Skeletal muscle tissue (tissue), 3 donors: ENCODE measurements at regions not wholly inside any gene's neighbourhood (a gene's known extent, or its start where the extent isn't known, plus 50 kb on each side); places are given as distances from the start of the nearest gene placed in this dataset.
A peak's percentile ranks its signal among the peaks of the same experiment; 100 is the strongest.

ENCODE experiments used
- H3K27ac ChIP-seq: one replicate; pipeline ENCODE4 v1.7.0; 2013; ENCODE audit warnings: mild to moderate bottlenecking, low read depth, low read length, inconsistent platforms
- H3K27me3 ChIP-seq, 3 donors: one replicate each; pipeline ENCODE4 v1.7.0; 2013; ENCODE audit warnings: low read length in 3 of 3; ENCODE audit not compliant: control insufficient read depth in 3 of 3, insufficient read depth in 3 of 3
- H3K36me3 ChIP-seq, 3 donors: one replicate each; pipeline ENCODE4 v1.7.0; 2013; ENCODE audit warnings: low read length in 3 of 3; ENCODE audit not compliant: control insufficient read depth in 3 of 3, insufficient read depth in 3 of 3
- H3K4me1 ChIP-seq, 3 donors: one replicate each; pipeline ENCODE4 v1.7.0; 2013; ENCODE audit warnings: low read length in 3 of 3, mild to moderate bottlenecking in 3 of 3; ENCODE audit not compliant: control insufficient read depth in 3 of 3, insufficient read depth in 3 of 3
- H3K4me3 ChIP-seq, 3 donors: one replicate each; pipeline ENCODE4 v1.7.0; 2013; ENCODE audit warnings: low read length in 3 of 3
- H3K9ac ChIP-seq, 3 donors: one replicate each; pipeline ENCODE4 v1.7.0; 2013; ENCODE audit warnings: low read length in 3 of 3, mild to moderate bottlenecking in 3 of 3, moderate library complexity in 2 of 3, low read depth in 1 of 3
- H3K9me3 ChIP-seq, 3 donors: one replicate each; pipeline ENCODE4 v1.7.0; 2013; ENCODE audit warnings: low read length in 3 of 3; ENCODE audit not compliant: control insufficient read depth in 3 of 3
- donor health status: Osteomylitis.

DNA sequence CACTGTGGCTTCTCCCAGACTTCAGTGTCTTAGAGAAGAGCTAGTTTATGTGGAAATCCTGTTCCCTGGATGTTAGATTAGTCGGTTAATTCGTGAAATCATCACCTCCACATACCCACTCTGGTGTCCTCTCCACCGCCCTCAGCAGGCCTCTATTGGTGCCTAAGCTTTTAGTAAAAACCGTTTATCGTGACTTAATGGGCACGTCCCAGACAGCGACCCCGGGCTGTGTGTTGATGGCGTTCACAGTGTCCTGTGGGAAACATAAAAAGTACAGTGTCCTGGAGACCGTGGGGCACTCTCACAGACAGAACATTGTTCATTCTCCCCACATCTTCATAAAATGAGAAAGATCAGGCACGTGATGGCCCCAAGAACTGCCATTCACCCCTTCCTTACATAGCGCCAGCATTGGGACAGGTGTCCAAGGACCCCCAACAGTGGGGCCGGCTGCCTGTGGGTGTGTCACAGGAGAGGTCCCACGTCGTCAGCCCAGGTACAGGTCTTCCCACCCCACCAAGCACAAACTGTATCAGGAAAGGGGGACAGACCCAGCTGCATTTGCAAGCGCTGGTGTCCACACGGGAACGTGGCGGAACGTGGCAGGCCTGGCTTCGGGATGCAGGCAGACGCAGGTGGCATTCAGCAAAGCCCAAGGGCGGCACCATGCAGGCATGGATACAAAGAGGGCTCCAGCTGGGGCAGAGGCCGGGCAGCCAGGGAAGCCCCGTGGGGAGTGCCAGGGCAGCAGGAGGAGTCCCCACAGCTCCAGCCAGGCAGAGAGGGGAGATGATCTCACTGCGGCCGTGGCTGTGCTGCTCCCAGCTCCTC, 237.7 kb downstream of the DLL1 start:
- Histone ChIP-seq H3K4me1 (peaks cover 16 to 32% (median 23%) of the 10 kb centered on the region in 3 donors), H3K27me3 (peaks cover 7 to 27% (median 21%) of the 10 kb centered on the region in 3 donors), H3K9me3 (no peaks in the 10 kb centered on the region), H3K4me3 (no peak overlapping the region), H3K9ac (no peak overlapping the region), H3K27ac (no peak overlapping the region), H3K36me3 (no peaks in the 10 kb centered on the region)

DNA sequence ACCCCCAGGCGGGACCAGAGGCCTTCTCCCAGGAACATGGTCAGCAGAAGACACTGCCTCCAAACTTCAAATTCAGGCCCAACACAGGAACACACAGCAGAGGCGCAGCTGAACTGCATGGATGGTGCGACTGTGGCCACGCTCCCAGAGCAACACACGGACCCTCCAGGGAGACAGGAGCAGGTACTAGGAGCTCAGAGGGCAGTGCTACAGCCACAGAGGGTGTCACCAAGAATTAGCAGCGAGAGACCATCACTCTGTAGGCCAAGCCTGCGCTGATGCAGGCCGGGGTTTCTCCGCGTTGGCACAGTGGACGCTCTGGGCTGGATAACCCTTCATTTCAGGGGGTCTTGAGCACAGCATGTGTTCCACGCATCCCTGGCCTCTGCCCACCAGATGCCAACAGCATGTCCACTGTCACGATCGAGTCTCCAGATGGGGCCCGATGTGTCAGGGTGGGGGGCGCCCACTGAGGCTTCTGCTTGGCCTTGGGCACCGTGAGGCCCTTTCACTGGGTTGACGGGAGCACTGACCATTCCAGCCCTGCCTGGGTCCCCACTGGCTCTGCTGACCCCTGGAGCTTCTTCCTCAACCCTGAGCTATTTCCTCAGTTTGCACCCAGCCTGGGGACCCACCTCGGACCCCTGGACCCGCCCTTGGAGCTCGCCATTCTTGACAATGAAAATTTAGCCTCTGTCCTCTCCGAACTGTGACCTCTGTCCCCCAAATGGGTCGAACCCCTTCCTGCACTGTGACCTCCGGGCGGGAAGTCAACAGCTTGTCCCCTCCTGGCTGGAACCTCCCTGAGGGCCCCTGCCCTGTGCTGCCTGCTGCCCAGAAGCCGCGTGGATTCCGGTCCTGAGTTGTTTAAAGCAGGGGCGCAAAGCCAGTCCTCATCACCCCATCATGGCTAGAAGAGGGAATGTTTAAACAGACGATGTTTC, 239.4 kb downstream of the DLL1 start:
- H3K9me3 ChIP-seq = no peaks in the 10 kb centered on the region
- peaks cover 5 to 22% (median 21%) of the 10 kb centered on the region in 3 donors for H3K27me3 ChIP-seq
- no peak overlapping the region for H3K27ac ChIP-seq
- H3K9ac ChIP-seq = no peak overlapping the region
- no peak overlapping the region for H3K4me3 ChIP-seq
- no peaks in the 10 kb centered on the region for H3K36me3 ChIP-seq
- H3K4me1 ChIP-seq = peaks cover 16 to 32% (median 23%) of the 10 kb centered on the region in 3 donors

- peaks cover 20 to 41% (median 25%) of the 10 kb centered on the region in 3 donors for H3K4me1 ChIP-seq
- peak overlapping the region in 2 of 3 donors; percentile 10 to 60 for H3K9ac ChIP-seq
- no peak overlapping the region for H3K4me3 ChIP-seq
- no peaks in the 10 kb centered on the region for H3K36me3 ChIP-seq
- peaks cover 5 to 19% (median 15%) of the 10 kb centered on the region in 3 donors for H3K27me3 ChIP-seq
- no peaks in the 10 kb centered on the region for H3K9me3 ChIP-seq
- no peak overlapping the region for H3K27ac ChIP-seq
Measured at GRCh38 chr6:170050591-170051041, 240.3 kb downstream of the DLL1 start.

- Histone ChIP-seq H3K4me3 (peak overlapping the region in 2 of 3 donors; percentile 29 to 32), H3K9me3 (no peaks in the 10 kb centered on the region), H3K4me1 (peaks cover 20 to 43% (median 31%) of the 10 kb centered on the region in 3 donors), H3K9ac (peak overlapping the region; percentile 10 to 60 (median 32)), H3K27me3 (peaks cover 5 to 16% (median 15%) of the 10 kb centered on the region in 3 donors), H3K36me3 (no peaks in the 10 kb centered on the region), H3K27ac (peak overlapping the region; percentile 64)
Measured at GRCh38 chr6:170049641-170050561, 241.0 kb downstream of the DLL1 start.

GRCh38 chr6:170048615-170049256, 242.1 kb downstream of the DLL1 start:
- Histone ChIP-seq H3K4me1 (peaks cover 30 to 54% (median 43%) of the 10 kb centered on the region in 3 donors), H3K9me3 (no peaks in the 10 kb centered on the region), H3K4me3 (no peak overlapping the region), H3K36me3 (no peaks in the 10 kb centered on the region), H3K27ac (peak overlapping the region; percentile 19), H3K27me3 (peaks cover 4 to 12% (median 8%) of the 10 kb centered on the region in 3 donors), H3K9ac (peak overlapping the region in 1 of 3 donors; percentile 50)

DNA sequence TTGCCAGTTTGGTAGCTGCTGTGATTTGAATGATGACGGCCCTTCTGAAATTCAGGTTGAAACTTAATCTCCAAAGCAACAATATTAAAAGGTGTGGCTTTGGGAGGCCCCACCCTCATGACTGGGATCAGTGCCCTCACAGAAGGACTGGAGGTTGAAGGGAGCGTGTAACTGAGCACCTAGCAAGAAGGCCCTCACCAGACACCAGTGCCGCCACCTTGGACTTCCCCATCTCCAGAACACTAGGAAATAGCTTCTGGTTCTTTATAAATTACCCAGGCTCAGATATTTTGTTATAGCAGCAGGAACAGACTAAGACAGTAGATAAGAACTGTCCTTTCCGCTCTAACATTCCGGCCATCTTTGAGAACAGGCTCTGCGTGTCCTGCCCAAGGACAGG, 243.1 kb downstream of the DLL1 start:
- no peaks in the 10 kb centered on the region for H3K9me3 ChIP-seq
- H3K27me3 ChIP-seq = peaks cover 0 to 5% (median 0%) of the 10 kb centered on the region in 3 donors
- H3K9ac ChIP-seq = no peak overlapping the region
- H3K36me3 ChIP-seq = no peaks in the 10 kb centered on the region
- no peak overlapping the region for H3K4me3 ChIP-seq
- no peak overlapping the region for H3K27ac ChIP-seq
- H3K4me1 ChIP-seq = peaks cover 36 to 55% (median 47%) of the 10 kb centered on the region in 3 donors

DNA sequence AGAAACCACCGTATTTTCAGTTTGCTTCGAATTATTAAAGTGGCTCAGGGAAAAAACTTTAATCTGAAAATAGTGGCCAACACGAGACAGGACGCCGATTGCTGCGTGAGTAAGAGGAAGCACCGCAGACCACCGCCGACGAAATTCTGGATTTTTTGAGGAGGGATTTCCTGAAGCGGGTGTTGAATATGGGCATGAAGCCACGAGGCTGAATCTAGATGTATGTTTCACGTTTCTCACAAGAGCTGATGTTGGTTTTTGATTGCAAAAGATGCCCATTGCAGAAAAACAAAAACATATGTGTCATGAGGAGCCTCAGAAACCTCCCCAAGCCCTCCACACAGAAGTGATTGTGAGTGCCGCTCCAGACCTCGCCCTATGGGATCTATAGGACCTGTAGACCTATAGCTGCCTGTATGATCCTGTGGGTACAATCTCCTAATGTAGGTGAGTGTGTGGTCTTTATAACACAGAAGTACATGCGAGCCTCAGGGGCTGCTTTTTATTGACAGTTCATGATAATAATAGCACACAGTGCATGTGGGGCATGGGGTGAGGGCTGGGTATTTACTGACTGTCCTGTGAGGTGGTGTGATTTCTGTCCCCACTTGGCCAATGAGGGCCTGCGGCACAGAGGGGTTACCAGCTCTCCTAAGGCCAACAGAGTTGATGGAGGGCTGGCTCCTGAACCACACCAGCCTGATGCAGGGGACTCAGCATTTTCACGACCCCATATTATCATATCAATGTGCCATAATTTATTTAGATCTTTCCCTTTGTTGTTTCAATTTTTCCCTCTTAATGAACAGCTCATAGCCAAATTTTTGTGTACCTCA, 243.9 kb downstream of the DLL1 start:
- H3K9ac ChIP-seq = no peak overlapping the region
- no peaks in the 10 kb centered on the region for H3K36me3 ChIP-seq
- H3K4me1 ChIP-seq = peaks cover 36 to 60% (median 53%) of the 10 kb centered on the region in 3 donors
- no peak overlapping the region for H3K27ac ChIP-seq
- no peaks in the 10 kb centered on the region for H3K9me3 ChIP-seq
- no peak overlapping the region for H3K4me3 ChIP-seq
- H3K27me3 ChIP-seq = peaks cover 0 to 5% (median 0%) of the 10 kb centered on the region in 3 donors

- H3K27ac ChIP-seq = no peak overlapping the region
- H3K27me3 ChIP-seq = no peaks in the 10 kb centered on the region
Measured at GRCh38 chr6:170045981-170046667, 244.8 kb downstream of the DLL1 start.

More at GRCh38 chr6:170045981-170046667, 244.8 kb downstream of the DLL1 start:
- Histone ChIP-seq H3K4me3 (no peak overlapping the region), H3K9me3 (no peaks in the 10 kb centered on the region), H3K9ac (no peak overlapping the region), H3K4me1 (peaks cover 39 to 67% (median 61%) of the 10 kb centered on the region in 3 donors), H3K36me3 (no peaks in the 10 kb centered on the region)
